Colonic mucosa (tissue), 4 donors: ENCODE measurements at regions not wholly inside any gene's neighbourhood (a gene's known extent, or its start where the extent isn't known, plus 50 kb on each side); places are given as distances from the start of the nearest gene placed in this dataset.

ENCODE experiments used
- DNase-seq: peaks from one replicate; pipeline ENCODE4 v3.0.0-alpha.2; 2020
- H3K27ac ChIP-seq: fragments of 200-600 bp; one replicate; pipeline ENCODE4 v1.8.0; 2021
- H3K27me3 ChIP-seq: fragments of 200-600 bp; one replicate; pipeline ENCODE4 v1.8.0; 2021
- H3K36me3 ChIP-seq: fragments of 200-600 bp; one replicate; pipeline ENCODE4 v1.8.0; 2021
- H3K4me1 ChIP-seq: fragments of 200-600 bp; one replicate; pipeline ENCODE4 v1.8.0; 2021; ENCODE audit warnings: mild to moderate bottlenecking
- H3K4me3 ChIP-seq: fragments of 200-600 bp; one replicate; pipeline ENCODE4 v1.8.0; 2021
- H3K9ac ChIP-seq, 2 donors: one replicate each; pipeline ENCODE4 v1.7.0; 2013; ENCODE audit warnings: control low read depth in 2 of 2, low read depth in 2 of 2, low read length in 2 of 2
- H3K9me3 ChIP-seq: fragments of 200-600 bp; one replicate; pipeline ENCODE4 v1.8.0; 2021
- intact Hi-C: fragments of 100-400 bp; cut with DNase I; formaldehyde crosslinking; loops from one replicate; pipeline ENCODE4 v1.14.1; 2022
- TF ChIP-seq, protein P1 (sequence below): fragments of 200-600 bp; IDR thresholded peaks from one replicate; pipeline ENCODE4 v1.8.0; 2022; ENCODE audit warnings: antibody characterized with exemption, mild to moderate bottlenecking
- donor health status: healthy.
- donor health status: DM: no; HTN: no; CAD: no.
- donor health status: DM: no; HTN: no; CAD: no.

DNA sequence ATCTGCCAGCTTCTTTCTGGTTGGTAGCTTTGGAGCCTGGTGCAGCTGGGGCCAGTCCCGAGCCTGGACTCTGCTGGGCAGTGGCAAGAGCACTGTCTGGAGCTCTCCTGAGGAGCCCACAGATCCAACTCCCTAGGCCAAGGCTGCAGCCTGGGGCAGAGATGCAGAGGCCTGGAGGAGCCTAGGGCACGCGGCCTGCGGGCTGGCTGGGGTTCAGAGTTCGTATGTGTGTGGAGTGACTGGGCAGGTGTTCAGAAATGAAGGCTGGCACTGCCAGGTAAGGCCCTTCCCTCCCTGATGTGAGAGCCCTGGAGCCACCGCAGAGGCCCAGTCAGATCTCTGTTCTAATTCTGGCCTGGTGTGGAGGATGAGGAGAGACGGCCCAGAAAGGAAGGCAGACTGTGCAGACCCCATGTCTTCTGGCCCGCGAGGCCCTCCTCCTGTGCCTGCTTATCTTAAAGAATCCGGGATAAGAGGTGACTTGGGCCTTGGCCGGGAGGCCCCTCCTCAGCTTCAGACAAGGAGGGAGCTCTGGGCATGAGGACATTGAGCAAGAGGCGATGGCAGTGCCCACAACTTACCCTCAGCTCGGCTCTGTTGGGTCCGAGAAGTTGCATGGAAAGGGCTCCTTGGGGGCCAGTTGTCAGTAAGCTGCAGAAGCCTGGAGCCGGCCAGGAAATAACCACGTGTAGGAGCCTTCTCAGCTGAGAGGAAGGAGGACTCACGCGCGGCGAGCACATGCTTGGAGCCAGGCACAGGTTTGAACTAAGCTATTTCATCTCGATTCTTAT, 62.2 kb upstream of the B3GAT1 start:
- no peaks in the 10 kb centered on the region for H3K27me3 ChIP-seq
- no peaks in the 10 kb centered on the region for H3K36me3 ChIP-seq
- H3K4me1 ChIP-seq, result no peaks in the 10 kb centered on the region
- H3K4me3 ChIP-seq, result no peak overlapping the region
- TF ChIP-seq, protein P1, sequence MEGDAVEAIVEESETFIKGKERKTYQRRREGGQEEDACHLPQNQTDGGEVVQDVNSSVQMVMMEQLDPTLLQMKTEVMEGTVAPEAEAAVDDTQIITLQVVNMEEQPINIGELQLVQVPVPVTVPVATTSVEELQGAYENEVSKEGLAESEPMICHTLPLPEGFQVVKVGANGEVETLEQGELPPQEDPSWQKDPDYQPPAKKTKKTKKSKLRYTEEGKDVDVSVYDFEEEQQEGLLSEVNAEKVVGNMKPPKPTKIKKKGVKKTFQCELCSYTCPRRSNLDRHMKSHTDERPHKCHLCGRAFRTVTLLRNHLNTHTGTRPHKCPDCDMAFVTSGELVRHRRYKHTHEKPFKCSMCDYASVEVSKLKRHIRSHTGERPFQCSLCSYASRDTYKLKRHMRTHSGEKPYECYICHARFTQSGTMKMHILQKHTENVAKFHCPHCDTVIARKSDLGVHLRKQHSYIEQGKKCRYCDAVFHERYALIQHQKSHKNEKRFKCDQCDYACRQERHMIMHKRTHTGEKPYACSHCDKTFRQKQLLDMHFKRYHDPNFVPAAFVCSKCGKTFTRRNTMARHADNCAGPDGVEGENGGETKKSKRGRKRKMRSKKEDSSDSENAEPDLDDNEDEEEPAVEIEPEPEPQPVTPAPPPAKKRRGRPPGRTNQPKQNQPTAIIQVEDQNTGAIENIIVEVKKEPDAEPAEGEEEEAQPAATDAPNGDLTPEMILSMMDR, result no peak
- no peak overlapping the region for H3K9ac ChIP-seq
- H3K27ac ChIP-seq, result no peak overlapping the region
- intact Hi-C loops, result no loop called here
- DNase-seq, result no peak
- no peaks in the 10 kb centered on the region for H3K9me3 ChIP-seq

DNA sequence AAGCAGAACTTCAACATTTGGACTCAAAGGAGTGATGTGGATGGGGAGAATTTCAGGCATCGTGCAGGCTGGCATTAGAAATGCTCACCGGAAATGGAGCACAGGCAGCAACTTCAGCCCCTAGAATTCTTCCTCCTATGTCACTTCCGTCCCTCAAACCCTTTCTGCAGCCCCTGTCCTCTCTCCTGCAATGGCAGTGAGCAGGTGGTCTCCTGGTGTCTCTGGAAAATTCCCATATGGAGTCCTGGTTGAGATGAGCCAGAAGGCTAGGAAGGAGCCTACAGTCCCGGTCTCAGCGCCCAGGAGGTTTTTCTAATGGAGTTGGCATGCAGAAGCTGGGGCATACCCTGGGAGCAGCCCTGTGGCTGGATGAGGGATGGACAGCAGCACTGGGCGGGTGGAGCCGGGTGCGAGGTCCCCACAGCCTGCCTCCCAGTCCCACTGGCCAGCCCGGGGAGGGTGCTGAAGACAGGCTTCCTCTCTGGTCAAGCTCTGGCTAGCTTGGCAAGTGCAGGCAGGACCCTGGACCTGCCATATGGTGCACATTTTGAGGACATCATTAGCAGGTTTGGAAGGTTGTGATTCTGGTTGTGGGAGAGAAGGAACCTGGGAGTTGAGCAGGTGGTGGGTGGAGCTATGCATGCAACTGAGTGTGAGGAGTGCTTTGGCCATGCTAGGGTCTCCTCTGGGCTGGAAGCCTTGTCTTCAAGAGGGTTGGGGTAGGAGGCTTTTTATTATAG, 59.8 kb upstream of the B3GAT1 start:
- TF ChIP-seq, protein P1, result no peak
- H3K36me3 ChIP-seq, result no peaks in the 10 kb centered on the region
- no peak for DNase-seq
- no peak overlapping the region for H3K27ac ChIP-seq
- no peaks in the 10 kb centered on the region for H3K27me3 ChIP-seq
- no peak overlapping the region for H3K4me3 ChIP-seq
- H3K9ac ChIP-seq, result no peak overlapping the region
- intact Hi-C loops, result no loop called here
- peaks cover 4% of the 10 kb centered on the region for H3K4me1 ChIP-seq
- no peaks in the 10 kb centered on the region for H3K9me3 ChIP-seq

DNA sequence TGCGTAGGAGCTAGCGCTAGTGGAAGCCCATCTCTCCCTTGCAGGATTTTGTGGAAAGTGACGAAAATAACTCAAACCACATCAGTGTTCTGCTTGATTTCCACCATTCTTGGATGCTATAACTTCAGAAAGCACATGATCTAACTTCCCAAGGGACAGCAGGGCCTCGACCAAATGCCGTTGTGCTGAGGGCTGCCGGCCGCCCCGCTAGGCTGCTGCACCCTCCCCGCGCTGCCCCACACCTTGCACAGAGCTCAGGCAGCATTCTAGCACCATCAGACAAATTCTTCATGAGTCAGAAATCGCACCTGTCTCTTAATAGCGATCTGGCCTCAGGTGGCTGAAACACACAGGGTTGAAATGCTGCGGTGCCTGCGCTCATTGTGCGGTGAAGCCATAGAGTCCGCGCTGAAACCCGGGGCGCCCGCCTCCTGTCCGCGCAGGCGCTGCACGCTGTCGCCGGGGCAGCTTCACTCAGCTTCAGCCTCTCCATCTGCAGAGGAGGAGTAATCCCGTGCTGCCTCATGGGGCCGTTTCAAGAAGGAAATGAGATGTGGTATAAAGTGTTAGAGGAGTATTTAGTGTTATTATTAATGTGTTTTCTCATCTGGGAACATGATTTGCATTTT, 59.2 kb upstream of the B3GAT1 start:
- no peak overlapping the region for H3K4me3 ChIP-seq
- H3K27ac ChIP-seq, result no peak overlapping the region
- H3K9ac ChIP-seq, result no peak overlapping the region
- H3K27me3 ChIP-seq, result no peaks in the 10 kb centered on the region
- no peaks in the 10 kb centered on the region for H3K36me3 ChIP-seq
- H3K4me1 ChIP-seq, result peaks cover 4% of the 10 kb centered on the region
- H3K9me3 ChIP-seq, result no peaks in the 10 kb centered on the region
- TF ChIP-seq, protein P1, result no peak
- no peak for DNase-seq
- intact Hi-C loops, result no loop called here

DNA sequence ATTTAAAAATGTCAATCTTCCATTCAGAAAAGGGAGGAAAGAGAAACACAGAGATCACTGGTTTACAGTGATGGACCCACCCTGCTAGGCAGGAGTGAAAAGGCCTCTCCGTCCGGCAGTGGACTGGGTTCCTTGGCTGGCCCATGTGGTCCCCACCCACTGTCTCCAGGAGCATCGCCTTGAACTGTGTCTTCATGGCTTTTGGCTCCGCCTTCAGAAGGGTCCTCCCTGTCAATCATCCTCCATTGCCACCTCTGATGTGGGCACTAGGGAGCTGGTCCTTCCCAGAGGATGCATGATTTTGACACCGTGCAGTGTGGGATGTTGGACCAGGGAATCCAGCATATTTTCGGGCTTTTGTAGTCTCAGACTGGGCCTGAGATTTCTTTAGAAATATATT, 58.2 kb upstream of the B3GAT1 start:
- H3K4me3 ChIP-seq, result no peak overlapping the region
- no peaks in the 10 kb centered on the region for H3K27me3 ChIP-seq
- H3K27ac ChIP-seq, result no peak overlapping the region
- no peaks in the 10 kb centered on the region for H3K9me3 ChIP-seq
- H3K36me3 ChIP-seq, result no peaks in the 10 kb centered on the region
- intact Hi-C loops, result no loop called here
- H3K4me1 ChIP-seq, result peaks cover 9% of the 10 kb centered on the region
- DNase-seq, result no peak
- H3K9ac ChIP-seq, result no peak overlapping the region
- TF ChIP-seq, protein P1, result no peak

DNA sequence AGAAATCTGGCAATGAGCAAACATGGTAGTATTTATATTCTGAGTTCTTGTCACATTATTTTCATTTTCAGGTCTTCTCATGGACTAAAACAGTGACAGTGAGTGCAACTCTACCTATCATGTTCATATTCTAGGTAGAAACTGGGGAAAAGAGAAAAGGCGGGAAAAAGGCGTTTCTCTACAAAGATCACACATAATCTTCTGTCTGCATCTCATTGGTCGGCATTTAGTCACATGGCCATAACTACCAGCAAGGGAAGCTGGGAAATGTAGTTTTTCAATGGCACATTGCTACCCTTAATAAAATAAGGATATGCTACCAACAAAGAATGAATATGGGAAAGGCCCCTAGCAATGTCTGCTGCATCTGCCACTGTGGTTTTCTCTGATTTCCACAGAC, 57.6 kb upstream of the B3GAT1 start:
- intact Hi-C loops, result no loop called here
- TF ChIP-seq, protein P1, result no peak
- no peak for DNase-seq

More for the DNA sequence above, 57.6 kb upstream of the B3GAT1 start:
- Histone ChIP-seq H3K9me3 (no peaks in the 10 kb centered on the region), H3K4me1 (peaks cover 9% of the 10 kb centered on the region), H3K36me3 (no peaks in the 10 kb centered on the region), H3K4me3 (no peak overlapping the region), H3K9ac (no peak overlapping the region), H3K27me3 (no peaks in the 10 kb centered on the region), H3K27ac (no peak overlapping the region)
